GM12864 (cell line): ENCODE measurements at regions not wholly inside any gene's neighbourhood (a gene's known extent, or its start where the extent isn't known, plus 50 kb on each side); places are given as distances from the start of the nearest gene placed in this dataset.

Source experiments
- DNase-seq: peaks from one replicate; pipeline ENCODE4 v3.0.0-alpha.2; 2011; ENCODE audit warnings: low read depth
- H3K4me3 ChIP-seq: 2 replicates; pipeline ENCODE4 v1.5.1; 2011; ENCODE audit warnings: mild to moderate bottlenecking, low read depth, low read length, control low read depth
- TF ChIP-seq, protein P1 (sequence below): IDR thresholded peaks from 2 replicates; pipeline ENCODE4 v1.5.1; 2011; ENCODE audit warnings: low read depth, mild to moderate bottlenecking, moderate library complexity, low read length, control low read depth, inconsistent platforms; ENCODE audit errors: missing control alignments

DNA sequence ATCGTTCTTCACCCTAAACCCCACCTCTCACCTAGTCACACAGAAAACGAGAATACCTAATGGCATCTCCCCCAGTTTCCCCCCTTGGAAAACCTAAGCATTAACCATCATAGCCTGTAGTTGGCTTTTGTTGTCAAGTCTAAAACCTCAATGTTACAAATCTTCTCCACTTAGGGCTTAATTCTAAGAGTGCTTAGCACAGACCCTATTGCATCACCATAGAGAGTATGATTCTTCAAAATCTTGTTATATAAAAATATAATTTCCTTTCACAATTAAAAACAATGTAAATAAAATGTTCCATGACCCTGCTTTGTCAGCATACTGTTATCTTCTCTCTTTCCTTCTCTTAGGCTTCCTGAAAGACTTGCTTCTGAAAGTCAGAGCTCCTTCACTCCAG, 263.2 kb upstream of the RGS18 start:
- no peak overlapping the region for H3K4me3 ChIP-seq
- DNase-seq: no peak
- TF ChIP-seq, protein P1, sequence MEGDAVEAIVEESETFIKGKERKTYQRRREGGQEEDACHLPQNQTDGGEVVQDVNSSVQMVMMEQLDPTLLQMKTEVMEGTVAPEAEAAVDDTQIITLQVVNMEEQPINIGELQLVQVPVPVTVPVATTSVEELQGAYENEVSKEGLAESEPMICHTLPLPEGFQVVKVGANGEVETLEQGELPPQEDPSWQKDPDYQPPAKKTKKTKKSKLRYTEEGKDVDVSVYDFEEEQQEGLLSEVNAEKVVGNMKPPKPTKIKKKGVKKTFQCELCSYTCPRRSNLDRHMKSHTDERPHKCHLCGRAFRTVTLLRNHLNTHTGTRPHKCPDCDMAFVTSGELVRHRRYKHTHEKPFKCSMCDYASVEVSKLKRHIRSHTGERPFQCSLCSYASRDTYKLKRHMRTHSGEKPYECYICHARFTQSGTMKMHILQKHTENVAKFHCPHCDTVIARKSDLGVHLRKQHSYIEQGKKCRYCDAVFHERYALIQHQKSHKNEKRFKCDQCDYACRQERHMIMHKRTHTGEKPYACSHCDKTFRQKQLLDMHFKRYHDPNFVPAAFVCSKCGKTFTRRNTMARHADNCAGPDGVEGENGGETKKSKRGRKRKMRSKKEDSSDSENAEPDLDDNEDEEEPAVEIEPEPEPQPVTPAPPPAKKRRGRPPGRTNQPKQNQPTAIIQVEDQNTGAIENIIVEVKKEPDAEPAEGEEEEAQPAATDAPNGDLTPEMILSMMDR: no peak

DNA sequence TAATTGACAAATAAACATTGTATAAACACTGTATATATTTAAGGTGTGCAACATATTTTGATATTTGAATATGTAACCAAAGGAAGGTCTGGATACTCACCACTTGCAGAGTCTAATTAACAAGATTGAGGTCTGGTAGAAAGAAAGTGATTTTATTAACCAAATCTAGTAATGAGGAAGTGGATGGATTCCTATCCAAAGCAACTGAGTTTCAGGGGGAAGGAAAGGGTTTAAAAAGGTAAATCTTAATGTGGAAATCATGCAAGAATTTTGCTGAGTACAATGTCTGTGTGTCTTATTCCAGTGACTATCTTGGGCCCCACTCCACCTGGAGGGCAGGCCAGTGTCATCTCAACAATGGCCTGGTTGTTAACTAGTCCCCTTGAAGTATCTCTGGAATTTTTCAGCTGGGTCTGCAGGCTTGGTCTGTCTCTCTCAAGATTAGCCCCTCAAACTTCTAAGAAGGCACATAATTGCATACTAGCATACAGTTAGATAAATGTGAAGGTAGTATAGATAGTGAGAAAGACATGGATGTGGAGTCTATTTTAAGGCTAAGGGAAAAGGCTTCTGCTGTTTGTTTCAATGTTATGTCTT, 262.7 kb upstream of the RGS18 start:
- no peak overlapping the region for H3K4me3 ChIP-seq
- DNase-seq: no peak
- TF ChIP-seq, protein P1: no peak

DNA sequence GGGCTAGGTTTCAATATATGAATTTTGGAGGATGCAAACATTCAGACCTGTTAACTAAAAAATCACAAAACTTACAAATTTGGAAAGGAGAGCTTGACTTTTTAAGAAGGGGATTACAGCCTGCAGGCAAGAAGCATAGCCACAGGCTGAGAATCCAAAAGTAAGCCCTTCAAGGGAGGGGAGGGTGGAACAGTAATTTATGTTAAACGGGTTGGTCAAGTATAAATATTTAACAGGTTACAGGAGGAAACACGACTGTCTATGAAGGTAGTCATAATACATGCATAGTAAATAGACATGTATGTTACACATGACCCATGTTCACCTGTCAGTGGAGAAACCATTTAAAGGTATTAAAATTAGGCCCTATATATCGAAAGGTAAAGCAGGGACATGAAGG, 261.1 kb upstream of the RGS18 start:
- no peak overlapping the region for H3K4me3 ChIP-seq
- TF ChIP-seq, protein P1: no peak
- DNase-seq: no peak

GRCh38 chr1:191901651-191902050, 256.6 kb upstream of the RGS18 start:
- no peak overlapping the region for H3K4me3 ChIP-seq
- DNase-seq: no peak
- TF ChIP-seq, protein P1: no peak

DNA sequence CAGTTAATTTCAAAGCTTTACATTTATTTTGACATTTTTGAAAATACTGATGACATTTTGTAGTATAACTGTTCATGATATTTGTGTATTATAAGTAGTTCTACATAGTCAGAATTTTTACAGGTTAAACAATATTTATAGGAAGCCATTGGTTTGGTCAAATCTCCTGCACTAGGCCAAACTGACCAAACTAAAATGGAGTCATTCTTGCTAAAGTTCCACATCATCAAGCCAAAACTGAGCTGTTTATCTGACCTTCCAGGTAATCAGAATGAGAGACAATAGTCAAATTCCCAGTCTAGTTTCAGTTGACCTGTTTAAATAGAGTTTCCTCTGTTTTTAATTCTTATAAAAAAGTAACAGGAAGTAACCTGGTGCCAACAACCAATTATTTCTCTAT, 253.3 kb upstream of the RGS18 start:
- TF ChIP-seq, protein P1: no peak
- no peak for DNase-seq
- H3K4me3 ChIP-seq: no peak overlapping the region

GRCh38 chr1:191905781-191906180, 252.5 kb upstream of the RGS18 start:
- no peak overlapping the region for H3K4me3 ChIP-seq
- TF ChIP-seq, protein P1: no peak
- no peak for DNase-seq

- TF ChIP-seq, protein P1: no peak
- DNase-seq: no peak
- no peak overlapping the region for H3K4me3 ChIP-seq
Observed at GRCh38 chr1:191907121-191907520, 251.1 kb upstream of the RGS18 start.
